ENCODE measurements at regions not wholly inside any gene's neighbourhood (a gene's known extent, or its start where the extent isn't known, plus 50 kb on each side); places are given as distances from the start of the nearest gene placed in this dataset.
"Not testable (repeated sequence)": the region's sequence is repeated elsewhere in the genome, so short reads cannot be mapped to it uniquely, and the experiment has no call there.

- no peak for DNase-seq
Measured at GRCh38 chr16:22660441-22661160, 149.9 kb downstream of the NPIPB5 start.

DNA sequence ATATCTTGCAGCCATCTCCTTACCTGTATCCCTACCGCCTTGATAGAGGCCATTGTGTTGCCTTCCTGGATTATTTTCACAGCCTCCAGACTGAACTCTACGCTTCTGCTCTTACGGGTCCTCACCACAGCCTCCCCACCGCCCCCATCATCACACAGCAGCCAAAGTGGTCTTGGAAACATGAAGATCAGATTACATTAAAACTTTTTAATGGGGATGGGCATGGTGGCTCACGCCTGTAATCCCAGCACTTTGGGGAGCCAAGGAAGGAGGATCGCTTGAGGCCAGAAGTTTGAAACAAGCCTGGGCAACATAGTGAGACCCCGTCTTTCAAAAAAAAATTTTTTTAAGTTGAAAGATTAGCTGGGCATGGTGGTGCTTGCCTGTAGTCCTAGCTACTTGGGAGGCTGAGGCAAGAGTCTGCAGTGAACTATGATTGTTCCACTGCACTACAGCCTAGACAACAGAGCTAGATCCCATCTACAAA lies 150.5 kb downstream of the NPIPB5 start:
- DNase-seq: no peak

GRCh38 chr16:22662958-22663357 lies 151.0 kb upstream of the HS3ST2 start:
- DNase-seq: not testable (repeated sequence)

- DNase-seq: no peak
Measured at GRCh38 chr16:22663389-22664064, 150.4 kb upstream of the HS3ST2 start.

DNA sequence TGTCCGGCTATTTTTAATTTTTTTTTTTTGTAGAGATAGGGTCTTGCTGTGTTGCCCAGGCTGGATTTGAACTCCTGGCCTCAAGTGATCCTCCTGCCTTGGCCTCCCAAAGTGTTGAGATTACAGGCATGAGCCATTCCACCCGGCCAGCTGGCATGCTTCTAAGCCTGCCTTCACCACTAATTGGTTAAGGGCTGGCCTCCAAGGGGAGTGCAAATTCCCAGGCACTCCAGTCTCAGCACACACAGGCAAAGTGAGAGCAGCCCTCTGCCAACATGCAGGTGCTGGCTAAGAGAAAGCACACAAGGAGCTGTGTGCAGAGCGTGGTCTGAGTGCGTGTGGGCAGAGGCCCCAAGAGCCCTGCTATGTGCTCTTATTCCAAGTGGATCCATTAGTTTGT lies 149.8 kb upstream of the HS3ST2 start:
- DNase-seq: no peak

DNA sequence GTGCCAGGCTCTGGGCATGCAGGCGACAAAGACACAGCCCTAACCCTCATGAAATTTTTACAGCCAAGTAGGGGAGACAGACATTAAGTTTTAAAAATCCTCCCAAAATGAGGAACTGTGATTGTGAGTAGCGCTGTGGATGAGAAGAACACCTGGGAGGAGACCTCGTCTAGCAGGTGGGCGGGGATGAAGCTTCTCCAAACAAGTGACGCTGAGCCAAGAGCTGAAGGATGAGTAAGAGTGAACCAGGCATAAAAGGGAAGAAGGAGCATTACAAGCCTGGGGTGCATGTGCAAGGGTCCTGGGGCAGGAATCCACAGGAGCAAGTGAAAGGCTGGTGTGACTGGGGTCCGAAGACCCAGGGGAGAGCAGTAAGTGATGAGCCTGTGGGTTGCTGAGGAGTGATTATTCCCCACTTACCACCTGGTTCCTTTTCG lies 149.4 kb upstream of the HS3ST2 start:
- DNase-seq: no peak

GRCh38 chr16:22665048-22665797 lies 148.7 kb upstream of the HS3ST2 start:
- no peak for DNase-seq

DNA sequence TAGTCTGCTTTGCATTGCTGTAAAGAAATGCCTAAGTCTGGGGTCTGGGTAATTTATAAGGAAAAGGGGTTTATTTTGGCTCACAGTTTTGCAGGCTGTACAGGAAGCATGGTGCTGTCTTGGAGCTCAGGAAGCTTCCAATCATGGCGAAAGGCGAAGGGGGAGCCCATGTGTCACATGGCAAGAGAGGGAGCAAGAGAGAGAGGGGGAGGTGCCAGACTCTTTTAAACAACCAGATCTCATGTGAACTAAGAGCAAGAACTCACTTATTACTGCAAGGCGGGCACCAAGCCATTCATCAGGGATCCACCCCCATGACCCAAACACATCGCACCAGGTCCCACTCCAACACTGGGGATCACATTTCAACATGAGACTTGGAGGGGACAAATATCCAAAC lies 148.2 kb upstream of the HS3ST2 start:
- no peak for DNase-seq

GRCh38 chr16:22668318-22668717 lies 145.6 kb upstream of the HS3ST2 start:
- no peak for DNase-seq

DNA sequence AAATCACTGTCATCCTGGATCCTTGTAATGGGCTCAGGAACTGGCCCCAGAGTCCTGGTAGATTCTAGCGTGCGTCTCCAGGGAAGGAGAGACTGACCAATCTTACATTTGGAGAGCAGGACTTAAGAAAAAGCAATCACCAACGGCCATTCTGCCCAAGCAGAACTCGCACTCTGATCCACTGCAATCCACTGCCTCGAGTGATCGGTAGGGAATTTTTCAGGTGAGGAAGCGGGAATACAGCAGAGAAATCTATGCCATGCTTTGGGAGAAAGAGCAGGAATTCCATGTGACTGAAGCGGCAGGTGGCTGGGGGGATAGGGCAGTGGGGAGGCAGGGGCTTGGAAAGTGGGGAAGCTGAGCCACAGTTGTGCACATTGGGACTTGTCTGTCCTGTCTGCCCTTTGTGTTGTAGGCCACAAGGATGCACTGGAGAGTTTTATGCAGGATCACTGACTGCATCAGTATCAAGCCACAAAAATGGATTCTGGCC lies 143.9 kb upstream of the HS3ST2 start:
- DNase-seq: no peak

DNA sequence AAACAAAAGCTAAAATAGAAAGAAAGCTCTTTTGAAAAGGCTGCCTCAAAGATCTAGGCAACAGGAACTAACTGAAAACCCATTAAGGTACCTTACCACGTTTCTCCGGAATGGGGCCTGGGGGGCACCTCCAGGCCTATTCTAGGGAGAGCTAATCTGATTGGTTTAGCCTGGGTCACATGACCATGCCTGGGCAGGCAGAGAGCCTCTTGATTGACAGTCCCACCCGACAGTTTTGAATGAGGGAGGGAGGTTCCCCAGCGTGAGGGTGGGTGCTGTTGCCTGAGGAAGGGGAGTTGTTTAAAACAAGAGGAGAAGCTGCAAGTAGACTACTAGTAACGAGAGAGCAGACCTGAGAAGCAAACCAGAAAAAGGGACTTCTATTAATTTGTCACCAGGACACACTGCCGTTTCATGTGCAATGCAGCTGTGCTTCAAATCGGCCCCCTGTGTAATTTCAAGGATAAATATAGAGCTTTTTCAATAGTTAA lies 143.4 kb upstream of the HS3ST2 start:
- peak in 1 of 2 experiments; percentile 1 for DNase-seq

GRCh38 chr16:22671301-22672076 lies 142.5 kb upstream of the HS3ST2 start:
- no peak for DNase-seq

- DNase-seq: no peak
Measured at GRCh38 chr16:22672830-22673210, 141.1 kb upstream of the HS3ST2 start.

GRCh38 chr16:22673421-22673831 lies 140.5 kb upstream of the HS3ST2 start:
- DNase-seq: no peak

- DNase-seq: no peak
Measured at GRCh38 chr16:22674832-22675191, 139.2 kb upstream of the HS3ST2 start.

DNA sequence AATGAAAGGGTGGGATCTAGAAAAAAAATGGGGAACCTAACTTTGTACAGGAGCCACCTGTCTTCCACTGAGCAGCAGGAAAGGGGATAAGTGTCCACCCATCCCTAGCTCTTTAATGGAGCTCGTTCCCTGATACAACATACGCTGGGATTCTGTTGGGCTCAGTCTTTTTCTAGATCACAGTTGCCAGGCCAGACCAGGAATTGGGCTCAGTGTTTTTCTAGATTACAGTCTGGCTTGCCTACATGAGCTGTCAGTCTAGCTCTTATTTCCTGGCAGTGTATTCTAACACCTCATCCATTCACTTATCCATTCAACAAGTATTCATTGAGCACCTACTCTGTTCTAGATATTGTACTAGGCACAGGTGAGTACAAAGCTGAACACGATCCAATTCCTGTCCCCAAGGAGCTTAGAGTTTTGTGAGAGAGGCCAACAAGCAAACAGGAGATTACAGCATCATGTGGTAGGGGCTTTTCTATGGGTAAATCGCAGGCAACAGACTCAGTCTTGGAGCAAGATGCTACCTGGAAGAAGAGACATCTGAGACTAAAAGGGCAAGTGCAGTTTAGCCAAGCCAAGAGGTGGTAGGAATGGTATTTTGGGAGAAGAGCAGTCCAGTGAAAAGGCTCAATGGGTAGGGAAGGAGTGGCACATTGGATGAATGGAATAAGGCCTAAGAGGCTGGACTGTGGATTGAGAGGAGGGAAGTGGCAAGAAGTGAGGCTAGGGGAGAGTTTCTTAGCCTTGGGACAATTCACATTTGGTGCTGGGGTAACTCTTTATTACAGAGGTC lies 138.0 kb upstream of the HS3ST2 start:
- DNase-seq: no peak

DNA sequence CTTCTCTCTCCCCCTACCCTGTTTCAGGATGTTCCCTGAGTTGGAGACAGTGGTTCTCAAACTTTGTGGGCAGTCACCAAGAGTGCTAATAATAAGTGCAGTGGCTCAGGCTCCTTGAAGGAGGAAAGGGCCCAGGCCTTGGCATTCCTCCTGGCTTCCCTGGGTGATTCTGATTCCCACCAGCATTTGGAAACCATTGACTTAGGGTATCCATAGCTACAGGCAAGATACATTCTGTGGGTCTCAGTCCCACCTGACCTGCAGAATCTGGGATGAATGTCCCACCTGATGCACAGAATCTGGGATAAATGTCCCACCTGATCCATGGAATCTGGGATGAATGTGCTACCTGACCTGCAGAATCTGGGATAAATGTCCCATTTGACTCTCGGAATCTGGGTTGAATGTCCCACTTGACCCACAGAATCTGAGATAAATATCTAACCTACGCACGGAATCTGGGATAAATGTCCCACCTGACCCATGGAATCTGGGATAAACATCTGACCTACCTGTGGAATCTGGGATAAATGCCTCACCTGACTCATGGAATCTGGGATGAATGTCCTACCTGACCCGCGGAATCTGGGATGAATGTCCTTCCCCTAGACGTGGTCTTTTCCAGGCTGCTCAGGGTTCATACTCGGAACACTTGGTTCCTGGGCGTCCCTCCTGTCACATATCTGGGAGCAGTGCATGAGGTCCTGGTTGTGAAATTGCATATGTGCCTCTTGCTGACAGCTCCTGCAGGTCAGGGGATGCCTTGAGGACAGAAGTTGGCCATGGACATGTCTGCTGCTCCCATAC lies 136.7 kb upstream of the HS3ST2 start:
- no peak for DNase-seq

DNA sequence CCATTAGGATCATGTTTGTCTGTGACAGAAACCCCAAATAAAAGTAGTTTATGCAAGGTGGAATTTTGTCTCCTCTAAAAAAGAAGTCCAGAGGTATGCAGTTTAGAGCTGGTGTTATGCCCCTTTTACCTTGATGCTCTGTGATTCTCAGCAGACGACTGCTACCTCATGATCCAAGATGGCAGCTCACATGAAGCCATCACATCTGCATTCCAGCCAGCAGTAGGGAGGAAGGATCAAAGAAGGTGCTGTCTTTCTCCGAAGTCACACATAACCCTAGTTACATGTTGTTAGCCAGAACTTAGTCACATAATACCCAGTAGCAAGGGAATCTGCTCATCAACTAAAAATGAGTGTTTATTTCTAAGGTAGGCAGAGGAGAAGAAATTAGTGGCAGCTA lies 135.7 kb upstream of the HS3ST2 start:
- DNase-seq: no peak

GRCh38 chr16:22681554-22682291 lies 132.2 kb upstream of the HS3ST2 start:
- no peak for DNase-seq

DNA sequence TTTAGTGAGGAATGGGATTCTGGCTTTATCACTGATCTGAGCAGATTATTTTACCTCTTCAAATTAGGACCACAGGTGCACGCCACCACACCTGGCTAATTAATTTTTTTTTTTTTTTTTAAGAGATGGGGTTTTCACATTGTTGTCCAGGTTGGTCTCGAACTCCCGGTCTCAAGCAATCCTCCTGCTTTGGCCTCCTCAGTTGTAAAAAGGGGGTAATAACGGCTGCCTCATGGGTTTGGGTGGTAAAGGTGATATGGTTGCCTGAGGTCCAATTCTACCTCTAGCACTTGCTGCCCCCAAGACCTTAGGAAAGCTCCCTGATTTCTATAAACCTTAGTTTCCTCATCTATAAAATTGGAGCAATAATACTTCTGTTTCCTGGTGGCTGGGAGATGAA lies 130.7 kb upstream of the HS3ST2 start:
- DNase-seq: no peak

All from stimulated activated CD4-positive, alpha-beta T cell treated with anti-CD3 and anti-CD28 coated beads, Interleukin-4, amount 100 ng/mL, for 4 hours (primary cell).